GM21528 (cell line): ENCODE measurements at regions not wholly inside any gene's neighbourhood (a gene's known extent, or its start where the extent isn't known, plus 50 kb on each side); places are given as distances from the start of the nearest gene placed in this dataset.
"Not testable (repeated sequence)": the region's sequence is repeated elsewhere in the genome, so short reads cannot be mapped to it uniquely, and the experiment has no call there.

Source experiments
- ATAC-seq: cut with Tn5 transposase; IDR thresholded peaks from one replicate; pipeline ENCODE4 v1.9.1; 2021; ENCODE audit warnings: mild to moderate bottlenecking, moderate library complexity; ENCODE audit not compliant: unreplicated experiment, low FRiP score

- no peak for ATAC-seq
Measured at GRCh38 chr12:91777268-91777992, 368.2 kb downstream of the BTG1 start.

GRCh38 chr12:91774434-91774921 lies 371.2 kb downstream of the BTG1 start:
- no peak for ATAC-seq

GRCh38 chr12:91773749-91774429 lies 371.8 kb downstream of the BTG1 start:
- no peak for ATAC-seq

- ATAC-seq: no peak
Measured at GRCh38 chr12:91772411-91772810, 373.2 kb downstream of the BTG1 start.

- no peak for ATAC-seq
Measured at GRCh38 chr12:91769736-91770135, 375.9 kb downstream of the BTG1 start.

- no peak for ATAC-seq
Measured at GRCh38 chr12:91767237-91767636, 378.4 kb downstream of the BTG1 start.

GRCh38 chr12:91766454-91766853 lies 379.2 kb downstream of the BTG1 start:
- no peak for ATAC-seq

- no peak for ATAC-seq
Measured at GRCh38 chr12:91763654-91764370, 381.8 kb downstream of the BTG1 start.

GRCh38 chr12:91753649-91754048 lies 392.0 kb downstream of the BTG1 start:
- ATAC-seq: no peak

- no peak for ATAC-seq
Measured at GRCh38 chr12:91746976-91747375, 398.7 kb downstream of the BTG1 start.

- ATAC-seq: no peak
Measured at GRCh38 chr12:91744597-91744996, 401.0 kb downstream of the BTG1 start.

GRCh38 chr12:91743704-91744321 lies 401.8 kb downstream of the BTG1 start:
- no peak for ATAC-seq

- no peak for ATAC-seq
Measured at GRCh38 chr12:91743280-91743679, 402.4 kb downstream of the BTG1 start.

GRCh38 chr12:91741932-91742331 lies 403.7 kb downstream of the BTG1 start:
- no peak for ATAC-seq

GRCh38 chr12:91733846-91734245 lies 411.8 kb downstream of the BTG1 start:
- ATAC-seq: not testable (repeated sequence)

- ATAC-seq: no peak
Measured at GRCh38 chr12:91732086-91732485, 413.6 kb downstream of the BTG1 start.

GRCh38 chr12:91729543-91729942 lies 416.1 kb downstream of the BTG1 start:
- no peak for ATAC-seq

- ATAC-seq: no peak
Measured at GRCh38 chr12:91723191-91723590, 422.5 kb downstream of the BTG1 start.

GRCh38 chr12:91722072-91722471 lies 423.6 kb downstream of the BTG1 start:
- ATAC-seq: no peak

- ATAC-seq: no peak
Measured at GRCh38 chr12:91721023-91721422, 424.6 kb downstream of the BTG1 start.

GRCh38 chr12:91718326-91718725 lies 427.3 kb downstream of the BTG1 start:
- ATAC-seq: no peak
